ENCODE measurements at regions not wholly inside any gene's neighbourhood (a gene's known extent, or its start where the extent isn't known, plus 50 kb on each side); places are given as distances from the start of the nearest gene placed in this dataset.

DNA sequence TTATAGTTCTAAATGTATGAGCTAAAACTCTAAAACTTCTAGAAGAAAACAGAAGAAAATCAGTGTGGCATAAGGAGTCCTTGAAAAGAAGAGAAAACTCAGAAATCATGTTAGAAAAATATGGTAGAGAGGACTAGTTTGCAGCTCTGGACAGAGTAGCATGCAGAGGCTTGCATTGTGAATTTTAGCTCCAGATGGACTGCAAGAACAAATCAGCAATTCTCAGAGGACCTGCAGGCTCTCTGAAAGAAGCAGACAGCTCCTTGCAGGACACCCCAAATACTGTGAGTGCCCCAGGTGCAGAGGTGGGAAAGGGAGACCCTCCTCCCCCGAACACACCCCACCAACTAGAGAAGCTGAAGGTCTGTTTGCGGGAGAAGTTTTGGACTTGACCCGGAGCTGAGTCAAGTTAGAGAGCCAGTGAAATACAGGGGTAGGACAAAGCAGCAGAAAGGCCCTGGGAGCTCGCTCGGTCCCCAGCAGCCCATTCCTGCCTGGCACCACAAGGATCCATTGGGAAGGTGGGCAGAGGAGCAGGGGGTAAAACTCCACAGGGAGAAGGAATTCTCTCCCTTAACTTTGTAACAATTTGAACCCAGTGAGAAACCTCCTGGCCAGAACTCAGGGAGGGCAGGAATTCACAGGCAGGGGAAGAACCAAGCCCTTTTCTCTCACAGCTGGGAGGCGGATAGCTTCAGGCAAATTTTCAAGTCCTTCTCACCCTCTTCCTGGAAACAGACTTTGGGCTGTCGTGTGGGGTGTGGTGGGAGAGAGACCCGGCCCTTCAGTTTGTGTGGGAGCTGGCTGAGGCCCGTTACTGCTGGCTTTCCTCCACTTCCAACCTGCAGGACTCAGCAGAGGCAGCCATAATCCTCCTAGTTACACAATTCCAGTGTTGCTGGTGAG lies 216.2 kb upstream of the SLC35G4 start:
- no peak for TF ChIP-seq POLR2A (IDR thresholded peaks at IDR 0.05)
- no peak overlapping the region for H3K27ac ChIP-seq
- no peaks in the 10 kb centered on the region for H3K4me1 ChIP-seq (replicated peaks in 1 of 2)
- H3K9me3 ChIP-seq (replicated peaks in 1 of 3) = no peaks in the 10 kb centered on the region
- WGBS, 4 donors = 73 to 82% (median 76%) methylated on average over 9 of the region's 9 CpGs
- no peak for DNase-seq
- no peak overlapping the region for H3K4me3 ChIP-seq
- H3K27me3 ChIP-seq = no peaks in the 10 kb centered on the region
- no peaks in the 10 kb centered on the region for H3K36me3 ChIP-seq (replicated peaks in 1 of 2)
- intact Hi-C loops (cut with DNase I) = no loop called here

DNA sequence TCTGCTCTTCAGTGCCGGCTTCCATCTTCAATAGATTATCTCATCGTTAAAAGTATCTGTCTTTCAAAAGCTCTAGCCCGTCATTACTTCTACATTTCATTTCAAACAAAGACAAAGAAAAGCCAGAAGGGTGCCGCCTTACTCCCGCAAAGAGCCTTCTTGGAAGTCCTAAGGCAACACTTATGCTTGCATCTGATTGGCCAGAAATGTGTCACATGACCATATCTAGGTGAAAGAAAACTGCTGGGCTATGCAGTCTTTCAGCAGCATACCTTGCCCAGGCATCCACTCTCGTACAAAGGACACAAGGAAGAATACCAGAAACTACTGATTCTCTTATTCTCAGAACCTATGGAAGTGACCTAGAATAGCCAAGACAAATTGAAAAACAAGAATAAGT lies 217.1 kb upstream of the SLC35G4 start:
- intact Hi-C loops (cut with DNase I) = no loop called here
- no peaks in the 10 kb centered on the region for H3K27me3 ChIP-seq
- no peaks in the 10 kb centered on the region for H3K9me3 ChIP-seq (replicated peaks in 1 of 3)
- no peak for DNase-seq
- TF ChIP-seq, protein P1, sequence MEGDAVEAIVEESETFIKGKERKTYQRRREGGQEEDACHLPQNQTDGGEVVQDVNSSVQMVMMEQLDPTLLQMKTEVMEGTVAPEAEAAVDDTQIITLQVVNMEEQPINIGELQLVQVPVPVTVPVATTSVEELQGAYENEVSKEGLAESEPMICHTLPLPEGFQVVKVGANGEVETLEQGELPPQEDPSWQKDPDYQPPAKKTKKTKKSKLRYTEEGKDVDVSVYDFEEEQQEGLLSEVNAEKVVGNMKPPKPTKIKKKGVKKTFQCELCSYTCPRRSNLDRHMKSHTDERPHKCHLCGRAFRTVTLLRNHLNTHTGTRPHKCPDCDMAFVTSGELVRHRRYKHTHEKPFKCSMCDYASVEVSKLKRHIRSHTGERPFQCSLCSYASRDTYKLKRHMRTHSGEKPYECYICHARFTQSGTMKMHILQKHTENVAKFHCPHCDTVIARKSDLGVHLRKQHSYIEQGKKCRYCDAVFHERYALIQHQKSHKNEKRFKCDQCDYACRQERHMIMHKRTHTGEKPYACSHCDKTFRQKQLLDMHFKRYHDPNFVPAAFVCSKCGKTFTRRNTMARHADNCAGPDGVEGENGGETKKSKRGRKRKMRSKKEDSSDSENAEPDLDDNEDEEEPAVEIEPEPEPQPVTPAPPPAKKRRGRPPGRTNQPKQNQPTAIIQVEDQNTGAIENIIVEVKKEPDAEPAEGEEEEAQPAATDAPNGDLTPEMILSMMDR (IDR thresholded peaks at IDR 0.05) = no peak
- TF ChIP-seq POLR2A (IDR thresholded peaks at IDR 0.05) = no peak
- H3K4me3 ChIP-seq = no peak overlapping the region
- H3K4me1 ChIP-seq (replicated peaks in 1 of 2) = no peaks in the 10 kb centered on the region
- no peak overlapping the region for H3K27ac ChIP-seq
- WGBS, 4 donors = 78 to 86% (median 81%) methylated on average over 6 of the region's 6 CpGs
- H3K36me3 ChIP-seq (replicated peaks in 1 of 2) = no peaks in the 10 kb centered on the region

DNA sequence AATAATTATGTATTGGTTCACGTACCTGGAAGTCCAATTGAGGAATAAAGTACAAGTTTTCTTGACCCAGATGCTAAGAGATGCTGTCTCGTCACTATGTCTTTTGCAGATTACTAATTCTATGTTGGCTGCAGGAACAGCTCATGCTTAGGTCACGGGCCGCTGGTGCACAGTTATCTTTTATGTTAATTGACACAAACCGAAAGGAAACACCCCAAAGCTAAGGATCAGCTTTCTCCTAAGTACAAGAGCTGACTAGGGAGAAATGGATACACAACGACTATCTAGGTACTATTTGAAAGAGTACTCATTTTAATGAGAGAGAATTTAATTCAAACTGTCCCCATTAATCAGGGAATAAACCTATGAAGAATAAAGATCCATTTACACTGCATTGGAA lies 217.7 kb upstream of the SLC35G4 start:
- no peaks in the 10 kb centered on the region for H3K4me1 ChIP-seq (replicated peaks in 1 of 2)
- WGBS, 4 donors = 73 to 84% (median 79%) methylated on average over 6 of the region's 6 CpGs
- intact Hi-C loops (cut with DNase I) = no loop called here

DNA sequence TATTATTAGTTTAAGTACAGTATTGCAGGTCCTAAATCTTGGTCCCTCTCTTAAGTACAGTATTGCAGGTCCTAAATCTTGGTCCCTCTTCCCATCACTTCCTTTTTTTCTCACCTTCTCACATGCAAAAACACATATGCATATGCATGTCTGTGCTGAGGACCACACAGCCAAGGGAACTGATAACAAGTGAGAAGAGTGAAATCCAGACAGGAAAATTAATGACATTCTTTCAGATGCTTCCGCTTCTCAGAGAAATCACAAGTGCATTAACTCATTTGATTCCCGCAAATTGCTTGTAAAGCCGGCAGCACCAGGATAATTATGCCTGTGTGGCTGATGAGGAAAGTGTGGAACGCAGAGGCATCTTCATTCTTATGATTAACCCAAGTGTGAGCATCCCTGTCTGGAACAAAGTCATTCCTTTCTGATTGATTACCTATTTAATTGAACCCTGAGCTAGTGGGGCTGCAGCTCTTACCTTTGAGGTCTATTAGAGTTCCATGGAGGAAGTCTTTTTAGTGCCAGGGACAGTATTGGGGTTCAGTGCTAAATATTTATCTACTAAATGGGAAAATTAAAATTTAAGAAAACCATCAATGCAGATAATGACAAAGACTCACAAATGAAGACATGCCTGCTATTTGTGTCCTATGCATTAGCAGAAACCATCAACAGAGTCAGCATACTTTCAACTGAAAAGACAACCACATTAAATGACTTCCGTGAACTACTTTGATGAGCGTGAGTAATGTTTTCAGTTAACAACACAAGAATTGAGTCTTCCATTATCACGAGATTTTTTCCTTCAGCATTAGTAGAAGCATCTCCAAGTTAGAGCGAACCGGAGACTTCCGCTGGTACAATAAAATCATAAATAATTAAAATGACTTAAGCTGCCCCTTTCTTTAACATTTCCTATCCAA lies 220.4 kb upstream of the SLC35G4 start:
- TF ChIP-seq POLR2A (IDR thresholded peaks at IDR 0.05) = no peak
- TF ChIP-seq, protein P1 (IDR thresholded peaks at IDR 0.05) = no peak
- Histone ChIP-seq H3K27me3 (no peaks in the 10 kb centered on the region), H3K9me3 (replicated peaks in 1 of 3) (no peaks in the 10 kb centered on the region), H3K4me3 (no peak overlapping the region), H3K4me1 (replicated peaks in 1 of 2) (no peaks in the 10 kb centered on the region), H3K36me3 (replicated peaks in 1 of 2) (no peaks in the 10 kb centered on the region), H3K27ac (no peak overlapping the region)
- intact Hi-C loops (cut with DNase I) = no loop called here
- 77 to 84% (median 78%) methylated on average over 10 of the region's 10 CpGs for WGBS, 4 donors
- no peak for DNase-seq

More for the DNA sequence above, 217.7 kb upstream of the SLC35G4 start:
- Histone ChIP-seq H3K27ac (no peak overlapping the region), H3K9me3 (replicated peaks in 1 of 3) (no peaks in the 10 kb centered on the region), H3K27me3 (no peaks in the 10 kb centered on the region), H3K36me3 (replicated peaks in 1 of 2) (no peaks in the 10 kb centered on the region), H3K4me3 (no peak overlapping the region)
- no peak for DNase-seq
- no peak for TF ChIP-seq POLR2A (IDR thresholded peaks at IDR 0.05)
- TF ChIP-seq, protein P1 (IDR thresholded peaks at IDR 0.05) = no peak
